ENCODE measurements at regions not wholly inside any gene's neighbourhood (a gene's known extent, or its start where the extent isn't known, plus 50 kb on each side); places are given as distances from the start of the nearest gene placed in this dataset.
"Not testable (repeated sequence)": the region's sequence is repeated elsewhere in the genome, so short reads cannot be mapped to it uniquely, and the experiment has no call there.

DNA sequence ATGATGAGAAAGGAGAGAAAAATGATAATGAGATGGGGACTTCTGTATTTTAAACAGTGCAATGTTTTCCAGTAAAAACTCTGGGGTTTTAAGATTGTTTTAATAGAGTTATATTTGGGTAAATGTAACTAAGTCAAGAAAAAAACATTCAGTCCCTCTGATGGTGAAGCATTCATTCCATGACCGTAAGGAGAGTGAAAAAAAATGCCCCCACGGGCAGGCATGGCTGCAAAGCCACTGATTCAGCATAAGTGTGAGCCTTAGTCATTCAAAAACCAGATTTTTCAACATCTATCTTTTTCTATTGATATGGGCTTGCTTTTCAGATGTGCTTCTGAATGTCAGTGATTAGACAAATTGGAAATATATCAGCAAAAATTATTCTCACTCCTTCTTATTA, 957.8 kb downstream of the SLC4A3 start:
- H3K4me3 ChIP-seq (ENCODE audit: low read depth, low read length): no peak overlapping the region
- TF ChIP-seq, protein P1, sequence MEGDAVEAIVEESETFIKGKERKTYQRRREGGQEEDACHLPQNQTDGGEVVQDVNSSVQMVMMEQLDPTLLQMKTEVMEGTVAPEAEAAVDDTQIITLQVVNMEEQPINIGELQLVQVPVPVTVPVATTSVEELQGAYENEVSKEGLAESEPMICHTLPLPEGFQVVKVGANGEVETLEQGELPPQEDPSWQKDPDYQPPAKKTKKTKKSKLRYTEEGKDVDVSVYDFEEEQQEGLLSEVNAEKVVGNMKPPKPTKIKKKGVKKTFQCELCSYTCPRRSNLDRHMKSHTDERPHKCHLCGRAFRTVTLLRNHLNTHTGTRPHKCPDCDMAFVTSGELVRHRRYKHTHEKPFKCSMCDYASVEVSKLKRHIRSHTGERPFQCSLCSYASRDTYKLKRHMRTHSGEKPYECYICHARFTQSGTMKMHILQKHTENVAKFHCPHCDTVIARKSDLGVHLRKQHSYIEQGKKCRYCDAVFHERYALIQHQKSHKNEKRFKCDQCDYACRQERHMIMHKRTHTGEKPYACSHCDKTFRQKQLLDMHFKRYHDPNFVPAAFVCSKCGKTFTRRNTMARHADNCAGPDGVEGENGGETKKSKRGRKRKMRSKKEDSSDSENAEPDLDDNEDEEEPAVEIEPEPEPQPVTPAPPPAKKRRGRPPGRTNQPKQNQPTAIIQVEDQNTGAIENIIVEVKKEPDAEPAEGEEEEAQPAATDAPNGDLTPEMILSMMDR (IDR thresholded peaks at IDR 0.05; ENCODE audit: insufficient read depth, low read depth, low read length): no peak
- no peak for DNase-seq (ENCODE audit: low read depth)

DNA sequence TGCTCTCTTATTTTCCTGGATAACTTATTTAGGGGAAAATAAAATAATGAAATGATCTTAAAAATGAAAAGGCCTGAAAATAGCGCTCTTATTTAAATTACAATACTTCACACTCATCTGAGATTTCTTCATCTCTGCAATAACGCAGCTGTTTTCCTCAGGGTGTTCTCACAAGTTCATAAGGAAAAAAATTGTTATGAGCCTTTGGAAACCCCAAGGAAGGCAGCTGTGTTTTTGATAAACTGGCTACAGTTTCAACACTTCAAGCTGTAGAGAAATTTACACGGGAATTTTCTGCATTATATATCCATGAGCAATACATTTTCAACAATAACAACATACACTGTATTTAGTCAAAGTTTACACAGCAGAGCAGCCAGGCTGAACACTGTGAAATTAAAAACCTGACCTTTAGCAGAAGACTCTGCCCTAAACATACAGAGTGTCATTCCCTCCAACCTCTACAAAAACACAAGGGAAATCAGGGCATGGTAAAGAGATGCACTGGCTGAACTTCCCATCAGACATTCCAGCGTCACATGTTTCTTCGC, 959.6 kb downstream of the SLC4A3 start:
- no peak overlapping the region for H3K4me3 ChIP-seq (ENCODE audit: low read depth, low read length)
- DNase-seq (ENCODE audit: low read depth): peak; percentile 19
- TF ChIP-seq, protein P1 (IDR thresholded peaks at IDR 0.05; ENCODE audit: insufficient read depth, low read depth, low read length): no peak

DNA sequence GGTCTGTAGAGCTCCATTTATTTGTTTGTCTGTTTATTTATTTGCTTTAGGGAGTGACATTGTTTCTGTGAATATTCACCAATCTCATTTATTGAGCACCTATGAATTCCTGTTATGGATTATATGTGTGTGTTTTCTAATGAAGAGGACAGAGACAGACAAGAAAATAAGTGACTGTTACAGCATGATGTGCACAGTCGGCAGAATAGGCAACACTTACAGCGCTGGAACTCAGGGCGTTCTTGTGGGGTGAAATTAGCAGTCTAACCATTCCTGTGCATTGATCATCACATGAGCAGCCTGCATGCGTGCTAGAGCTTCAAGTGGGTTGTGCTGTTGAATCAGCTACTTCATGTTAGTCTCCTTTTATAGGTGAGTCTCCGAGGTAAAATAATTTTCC, 960.7 kb downstream of the SLC4A3 start:
- no peak overlapping the region for H3K4me3 ChIP-seq (ENCODE audit: low read depth, low read length)
- DNase-seq (ENCODE audit: low read depth): no peak
- TF ChIP-seq, protein P1 (IDR thresholded peaks at IDR 0.05; ENCODE audit: insufficient read depth, low read depth, low read length): no peak

DNA sequence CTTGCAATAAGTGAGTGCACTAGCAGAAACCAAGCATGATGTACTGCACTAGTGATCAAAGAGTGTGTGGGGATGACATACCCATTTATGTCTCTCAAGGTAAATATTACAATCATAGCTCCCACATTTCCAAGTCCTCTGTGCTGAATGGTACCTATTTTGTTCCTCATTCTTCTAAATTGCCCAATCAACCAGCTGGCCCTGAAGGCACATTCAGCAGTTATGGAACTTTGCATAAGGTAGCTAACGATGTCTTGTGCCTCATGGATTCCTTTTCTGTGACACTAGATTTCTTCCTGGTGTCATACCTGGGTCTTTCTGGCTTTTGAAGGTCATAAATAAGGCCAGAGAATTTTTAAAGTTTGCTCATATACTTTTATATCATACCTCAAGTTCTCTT, 963.0 kb downstream of the SLC4A3 start:
- H3K4me3 ChIP-seq (ENCODE audit: low read depth, low read length): no peak overlapping the region
- DNase-seq (ENCODE audit: low read depth): no peak
- TF ChIP-seq, protein P1 (IDR thresholded peaks at IDR 0.05; ENCODE audit: insufficient read depth, low read depth, low read length): no peak

DNA sequence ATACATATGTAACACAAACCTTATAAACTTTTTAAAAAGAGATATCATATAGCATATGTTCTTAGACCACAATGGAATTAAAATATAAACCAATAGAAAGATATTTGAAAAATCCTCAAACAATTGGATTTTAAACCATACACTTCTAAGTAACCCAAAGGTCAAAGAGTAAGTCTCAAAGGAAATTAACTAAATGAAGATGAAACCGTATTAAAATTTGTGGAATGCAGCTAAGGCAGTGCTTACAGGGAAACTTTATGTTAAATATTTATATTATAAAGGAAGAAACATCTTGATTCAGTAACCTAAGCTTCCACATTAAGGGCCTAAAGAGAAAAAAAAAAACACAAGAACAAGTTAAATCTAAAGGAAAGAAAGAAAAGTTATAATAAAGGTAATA, 966.1 kb downstream of the SLC4A3 start:
- no peak for DNase-seq (ENCODE audit: low read depth)
- TF ChIP-seq, protein P1 (IDR thresholded peaks at IDR 0.05; ENCODE audit: insufficient read depth, low read depth, low read length): no peak
- H3K4me3 ChIP-seq (ENCODE audit: low read depth, low read length): no peak overlapping the region

DNA sequence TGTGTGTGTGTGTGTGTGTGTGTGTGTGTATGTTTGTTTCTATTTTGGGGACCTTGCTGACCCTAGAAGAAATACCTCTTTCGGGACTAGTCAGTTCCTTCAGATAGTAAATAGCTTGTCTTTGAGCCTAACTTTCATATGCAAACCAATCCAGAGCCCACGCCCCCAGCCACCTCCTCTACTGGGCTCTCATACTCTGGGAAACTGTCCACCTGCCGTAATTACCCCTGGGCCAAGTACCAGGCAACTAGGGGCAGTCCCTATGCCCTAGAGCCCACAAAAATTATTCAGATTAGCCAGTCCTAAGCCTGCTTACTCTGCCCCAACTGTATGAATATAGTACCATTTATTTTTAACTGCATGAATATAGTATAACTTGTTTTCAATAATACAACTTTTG, 970.4 kb downstream of the EPHA4 start:
- TF ChIP-seq, protein P1 (IDR thresholded peaks at IDR 0.05; ENCODE audit: insufficient read depth, low read depth, low read length): no peak
- H3K4me3 ChIP-seq (ENCODE audit: low read depth, low read length): no peak overlapping the region
- DNase-seq (ENCODE audit: low read depth): no peak

DNA sequence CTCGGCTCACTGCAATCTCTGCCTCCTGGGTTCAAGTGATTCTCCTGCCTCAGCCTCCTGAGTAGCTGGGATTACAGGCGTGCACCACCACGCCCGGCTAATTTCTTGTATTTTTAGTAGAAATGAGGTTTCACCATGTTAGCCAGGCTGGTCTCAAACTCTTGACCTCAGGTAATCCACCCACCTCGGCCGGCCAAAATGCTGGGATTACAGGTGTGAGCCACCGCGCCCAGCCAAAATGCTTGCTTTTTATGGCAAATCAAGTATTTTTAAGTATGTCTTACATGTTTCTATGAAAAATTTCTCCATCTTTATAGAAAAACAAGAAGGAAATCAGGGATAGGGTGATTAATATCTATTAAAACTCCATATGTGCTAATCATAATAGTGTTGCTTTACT, 959.1 kb downstream of the EPHA4 start:
- H3K4me3 ChIP-seq (ENCODE audit: low read depth, low read length); DNase-seq (ENCODE audit: low read depth): not testable (repeated sequence)
